HepG2 (cell line): ENCODE measurements at regions not wholly inside any gene's neighbourhood (a gene's known extent, or its start where the extent isn't known, plus 50 kb on each side); places are given as distances from the start of the nearest gene placed in this dataset.

Experiments
- ATAC-seq: fragments of 200-7000 bp; cut with Tn5 transposase; 3 replicates; pipeline ENCODE4 v1.9.1; 2020; ENCODE audit warnings: mild to moderate bottlenecking, moderate library complexity
- BruUV-seq: library from RNA; stranded (reverse); fragments of 400-500 nt; replicated peaks from 2 replicates; lab custom pipeline; 2021; lab: Mats Ljungman, UMichigan
- CTCF ChIA-PET: fragments of 300-600 bp; formaldehyde crosslinking; extraction: SDS; loops from one replicate; lab custom pipeline; 2021; ENCODE audit warnings: low total read pairs, inconsistent platforms, low intra/inter-chr PET ratio; lab: Yijun Ruan, JAX
- POLR2A ChIA-PET: fragments of 350-600 bp; sonication (Branson Sonifier 250); formaldehyde crosslinking; loops from one replicate; lab custom pipeline; 2020; ENCODE audit warnings: antibody characterized with exemption, inconsistent platforms; lab: Yijun Ruan, JAX
- DNase-seq: peaks from one replicate; pipeline ENCODE4 v3.0.0-alpha.2; 2015; ENCODE audit warnings: low spot score
- FAIRE-seq: peaks from 3 replicates; lab custom pipeline; 2011; peaks lifted over from hg19 to GRCh38; lab: Jason Lieb, UNC
- H2AFZ ChIP-seq: one replicate; pipeline ENCODE4 v1.6.1; 2011; ENCODE audit warnings: low read length, inconsistent platforms
- H3K27ac ChIP-seq: fragments of 300-600 bp; 3 replicates; pipeline ENCODE4 v1.8.0; 2011; ENCODE audit warnings: mixed run types, mild to moderate bottlenecking, mixed read lengths, low read length, inconsistent platforms; ENCODE audit not compliant: insufficient read depth; ENCODE audit errors: extremely low read length
- H3K27me3 ChIP-seq, 2 experiments: fragments of 200-600 bp in 1 of 2; 2 replicates in 1 of 2; 3 replicates in 1 of 2; pipeline versions ENCODE4 v1.6.0 to v1.8.0; 2011; ENCODE audit warnings: low read length in 2 of 2, mild to moderate bottlenecking in 2 of 2, moderate library complexity in 2 of 2, inconsistent platforms in 1 of 2; ENCODE audit not compliant: insufficient read depth in 2 of 2, control insufficient read depth in 1 of 2
- H3K36me3 ChIP-seq, 2 experiments: fragments of 200-600 bp in 1 of 2; replicated peaks in 1 of 2; 2 replicates in 1 of 2; 3 replicates in 1 of 2; pipeline versions ENCODE4 v1.5.1 to v1.8.0; 2011; ENCODE audit warnings: low read length in 2 of 2, inconsistent platforms in 1 of 2; ENCODE audit not compliant: insufficient read depth in 2 of 2, control insufficient read depth in 1 of 2
- H3K4me1 ChIP-seq: 2 replicates; pipeline ENCODE4 v1.5.1; 2012; ENCODE audit warnings: low read length, inconsistent platforms; ENCODE audit not compliant: insufficient read depth
- H3K4me2 ChIP-seq: 2 replicates; pipeline ENCODE4 v1.6.0; 2011; ENCODE audit warnings: low read depth, low read length, inconsistent platforms
- H3K4me3 ChIP-seq, 3 experiments: fragments of 200-600 bp in 1 of 3; sonication (generic), shearing (Covaris generic) in 1 of 3; replicated peaks in 1 of 3; 2 replicates each; pipeline ENCODE4 v1.5.1; 2011 to 2016; ENCODE audit warnings: low read length in 3 of 3, inconsistent platforms in 2 of 3, low read depth in 2 of 3, mild to moderate bottlenecking in 2 of 3, control low read depth in 1 of 3, mixed read lengths in 1 of 3; ENCODE audit not compliant: insufficient read depth in 1 of 3
- H3K79me2 ChIP-seq: one replicate; pipeline ENCODE4 v1.6.1; 2011; ENCODE audit warnings: low read length, inconsistent platforms; ENCODE audit not compliant: insufficient read depth
- H3K9ac ChIP-seq: 2 replicates; pipeline ENCODE4 v1.6.0; 2011; ENCODE audit warnings: mild to moderate bottlenecking, low read depth, low read length, inconsistent platforms; ENCODE audit not compliant: insufficient read depth
- H3K9me3 ChIP-seq: 2 replicates; pipeline ENCODE4 v1.5.1; 2012; ENCODE audit warnings: mild to moderate bottlenecking, low read length
- H4K20me1 ChIP-seq: 2 replicates; pipeline ENCODE4 v1.6.0; 2011; ENCODE audit warnings: inconsistent platforms, mild to moderate bottlenecking, low read length, moderate library complexity; ENCODE audit not compliant: insufficient read depth
- MIER2 ChIP-seq: IDR thresholded peaks from 2 replicates; pipeline ENCODE4 v1.6.1; 2016; ENCODE audit warnings: missing biosample characterization, missing genetic modification reagents
- NR3C1 ChIP-seq: sonication (generic); formaldehyde crosslinking; IDR thresholded peaks from 2 replicates; pipeline ENCODE4 v1.4.0; 2020; ENCODE audit warnings: missing genetic modification reagents
- TBX2 ChIP-seq: sonication (generic); formaldehyde crosslinking; IDR thresholded peaks from 2 replicates; pipeline ENCODE4 v1.5.0; 2020; ENCODE audit warnings: missing genetic modification reagents, mild to moderate bottlenecking, borderline replicate concordance
- TSC22D2 ChIP-seq: sonication (generic); formaldehyde crosslinking; IDR thresholded peaks from 2 replicates; pipeline ENCODE4 v1.5.1; 2020; ENCODE audit warnings: missing genetic modification reagents, mild to moderate bottlenecking, borderline replicate concordance
- ZBTB7B ChIP-seq: sonication (generic); formaldehyde crosslinking; IDR thresholded peaks from 2 replicates; pipeline ENCODE4 v1.4.0; 2020; ENCODE audit warnings: missing genetic modification reagents
- ZFP82 ChIP-seq: sonication (generic); formaldehyde crosslinking; IDR thresholded peaks from 2 replicates; pipeline ENCODE4 v1.5.1; 2020; ENCODE audit warnings: mild to moderate bottlenecking, missing genetic modification reagents, borderline replicate concordance
- ZNF143 ChIP-seq: sonication (generic); formaldehyde crosslinking; IDR thresholded peaks from 2 replicates; pipeline ENCODE4 v1.4.0; 2020; ENCODE audit warnings: missing genetic modification reagents
- ZNF33A ChIP-seq: sonication (generic); formaldehyde crosslinking; IDR thresholded peaks from 2 replicates; pipeline ENCODE4 v1.5.1; 2020; ENCODE audit warnings: missing genetic modification reagents, mild to moderate bottlenecking, moderate library complexity, borderline replicate concordance
- ZNF672 ChIP-seq: sonication (generic); formaldehyde crosslinking; IDR thresholded peaks from 2 replicates; pipeline ENCODE4 v1.8.1; 2022; ENCODE audit warnings: missing genetic modification reagents
- ZNF839 ChIP-seq: sonication (generic); formaldehyde crosslinking; IDR thresholded peaks from 2 replicates; pipeline ENCODE4 v1.4.0; 2020; ENCODE audit warnings: missing genetic modification reagents, mild to moderate bottlenecking, borderline replicate concordance
- in situ Hi-C: cut with HindIII; loops from 2 replicates; pipeline ENCODE4 v1.10.0; 2017; ENCODE audit warnings: low pct_unique_long_range_greater_than_20kb; ENCODE audit not compliant: extremely low pct_ligation_motif_present
- intact Hi-C: fragments of 100-400 bp; cut with micrococcal nuclease; formaldehyde crosslinking; loops from one replicate; pipeline ENCODE4 v1.10.0; 2022; ENCODE audit not compliant: unreplicated experiment
- TF ChIP-seq, protein P1 (sequence below), 2 experiments: fragments of 450-650 bp in 1 of 2; sonication (generic) in 1 of 2; formaldehyde crosslinking in 1 of 2; IDR thresholded peaks; 2 replicates each; pipeline versions ENCODE4 v1.6.1 to v1.8.0; 2016 to 2022; ENCODE audit warnings: antibody characterized with exemption in 1 of 2, mild to moderate bottlenecking in 1 of 2, missing genetic modification reagents in 1 of 2
- TF ChIP-seq, protein P2 (sequence below): sonication (generic); formaldehyde crosslinking; IDR thresholded peaks from 2 replicates; pipeline ENCODE4 v1.9.0; 2022; ENCODE audit warnings: missing genetic modification reagents, mild to moderate bottlenecking, borderline replicate concordance
- TF ChIP-seq, protein P3 (sequence below): sonication (generic); formaldehyde crosslinking; IDR thresholded peaks from 2 replicates; pipeline ENCODE4 v1.8.1; 2023; ENCODE audit warnings: mild to moderate bottlenecking, inconsistent platforms, moderate library complexity, missing genetic modification reagents, borderline replicate concordance

GRCh38 chr2:187194049-187194448 lies 254.0 kb downstream of the CALCRL start:
- ATAC-seq (no peak), FAIRE-seq (no peak), DNase-seq (no peak)
- Histone ChIP-seq H3K4me3 (no peak overlapping the region), H3K79me2 (no peaks in the 10 kb centered on the region), H3K9me3 (no peaks in the 10 kb centered on the region), H3K9ac (no peak overlapping the region), H3K4me2 (no peak overlapping the region), H3K27me3 (no peaks in the 10 kb centered on the region), H4K20me1 (no peaks in the 10 kb centered on the region), H2AFZ (no peak overlapping the region), H3K36me3 (no peaks in the 10 kb centered on the region), H3K27ac (no peak overlapping the region), H3K4me1 (no peaks in the 10 kb centered on the region)
- ChIA-PET CTCF (no interaction called here), POLR2A (no interaction called here)
- no TSS peak for BruUV-seq
- in situ Hi-C loops: no loop called here
- intact Hi-C loops: no loop called here
- TF ChIP-seq TSC22D2 (CRISPR knock-in tag) (no peak), MIER2 (CRISPR knock-in tag) (no peak), TBX2 (no peak), ZNF143 (CRISPR knock-in tag) (no peak), ZNF839 (CRISPR knock-in tag) (no peak), ZNF672 (CRISPR knock-in tag) (no peak), ZBTB7B (CRISPR knock-in tag) (no peak), ZNF33A (CRISPR knock-in tag) (no peak), NR3C1 (CRISPR knock-in tag) (no peak), ZFP82 (no peak)
- TF ChIP-seq, protein P1, sequence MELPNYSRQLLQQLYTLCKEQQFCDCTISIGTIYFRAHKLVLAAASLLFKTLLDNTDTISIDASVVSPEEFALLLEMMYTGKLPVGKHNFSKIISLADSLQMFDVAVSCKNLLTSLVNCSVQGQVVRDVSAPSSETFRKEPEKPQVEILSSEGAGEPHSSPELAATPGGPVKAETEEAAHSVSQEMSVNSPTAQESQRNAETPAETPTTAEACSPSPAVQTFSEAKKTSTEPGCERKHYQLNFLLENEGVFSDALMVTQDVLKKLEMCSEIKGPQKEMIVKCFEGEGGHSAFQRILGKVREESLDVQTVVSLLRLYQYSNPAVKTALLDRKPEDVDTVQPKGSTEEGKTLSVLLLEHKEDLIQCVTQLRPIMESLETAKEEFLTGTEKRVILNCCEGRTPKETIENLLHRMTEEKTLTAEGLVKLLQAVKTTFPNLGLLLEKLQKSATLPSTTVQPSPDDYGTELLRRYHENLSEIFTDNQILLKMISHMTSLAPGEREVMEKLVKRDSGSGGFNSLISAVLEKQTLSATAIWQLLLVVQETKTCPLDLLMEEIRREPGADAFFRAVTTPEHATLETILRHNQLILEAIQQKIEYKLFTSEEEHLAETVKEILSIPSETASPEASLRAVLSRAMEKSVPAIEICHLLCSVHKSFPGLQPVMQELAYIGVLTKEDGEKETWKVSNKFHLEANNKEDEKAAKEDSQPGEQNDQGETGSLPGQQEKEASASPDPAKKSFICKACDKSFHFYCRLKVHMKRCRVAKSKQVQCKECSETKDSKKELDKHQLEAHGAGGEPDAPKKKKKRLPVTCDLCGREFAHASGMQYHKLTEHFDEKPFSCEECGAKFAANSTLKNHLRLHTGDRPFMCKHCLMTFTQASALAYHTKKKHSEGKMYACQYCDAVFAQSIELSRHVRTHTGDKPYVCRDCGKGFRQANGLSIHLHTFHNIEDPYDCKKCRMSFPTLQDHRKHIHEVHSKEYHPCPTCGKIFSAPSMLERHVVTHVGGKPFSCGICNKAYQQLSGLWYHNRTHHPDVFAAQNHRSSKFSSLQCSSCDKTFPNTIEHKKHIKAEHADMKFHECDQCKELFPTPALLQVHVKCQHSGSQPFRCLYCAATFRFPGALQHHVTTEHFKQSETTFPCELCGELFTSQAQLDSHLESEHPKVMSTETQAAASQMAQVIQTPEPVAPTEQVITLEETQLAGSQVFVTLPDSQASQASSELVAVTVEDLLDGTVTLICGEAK (IDR thresholded peaks at IDR 0.05): no peak
- TF ChIP-seq, protein P1 (CRISPR knock-in tag; IDR thresholded peaks at IDR 0.05): no peak
- TF ChIP-seq, protein P2, sequence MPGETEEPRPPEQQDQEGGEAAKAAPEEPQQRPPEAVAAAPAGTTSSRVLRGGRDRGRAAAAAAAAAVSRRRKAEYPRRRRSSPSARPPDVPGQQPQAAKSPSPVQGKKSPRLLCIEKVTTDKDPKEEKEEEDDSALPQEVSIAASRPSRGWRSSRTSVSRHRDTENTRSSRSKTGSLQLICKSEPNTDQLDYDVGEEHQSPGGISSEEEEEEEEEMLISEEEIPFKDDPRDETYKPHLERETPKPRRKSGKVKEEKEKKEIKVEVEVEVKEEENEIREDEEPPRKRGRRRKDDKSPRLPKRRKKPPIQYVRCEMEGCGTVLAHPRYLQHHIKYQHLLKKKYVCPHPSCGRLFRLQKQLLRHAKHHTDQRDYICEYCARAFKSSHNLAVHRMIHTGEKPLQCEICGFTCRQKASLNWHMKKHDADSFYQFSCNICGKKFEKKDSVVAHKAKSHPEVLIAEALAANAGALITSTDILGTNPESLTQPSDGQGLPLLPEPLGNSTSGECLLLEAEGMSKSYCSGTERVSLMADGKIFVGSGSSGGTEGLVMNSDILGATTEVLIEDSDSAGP (CRISPR knock-in tag): no peak
- TF ChIP-seq, protein P3, sequence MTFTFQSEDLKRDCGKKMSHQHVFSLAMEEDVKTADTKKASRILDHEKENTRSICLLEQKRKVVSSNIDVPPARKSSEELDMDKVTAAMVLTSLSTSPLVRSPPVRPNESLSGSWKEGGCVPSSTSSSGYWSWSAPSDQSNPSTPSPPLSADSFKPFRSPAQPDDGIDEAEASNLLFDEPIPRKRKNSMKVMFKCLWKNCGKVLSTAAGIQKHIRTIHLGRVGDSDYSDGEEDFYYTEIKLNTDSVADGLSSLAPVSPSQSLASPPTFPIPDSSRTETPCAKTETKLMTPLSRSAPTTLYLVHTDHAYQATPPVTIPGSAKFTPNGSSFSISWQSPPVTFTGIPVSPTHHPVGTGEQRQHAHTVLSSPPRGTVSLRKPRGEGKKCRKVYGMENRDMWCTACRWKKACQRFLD: no peak
